ENCODE measurements at regions not wholly inside any gene's neighbourhood (a gene's known extent, or its start where the extent isn't known, plus 50 kb on each side); places are given as distances from the start of the nearest gene placed in this dataset.

- no peak for TF ChIP-seq CTCF (IDR thresholded peaks at IDR 0.05 in 4 of 5, conservative IDR thresholded peaks at IDR 0.05 in 1 of 5)
- TF ChIP-seq POLR2A (IDR thresholded peaks at IDR 0.05), result no peak
These were observed 111.8 kb downstream of the OAT start for GRCh38 chr10:124306922-124307371.

All from gastrocnemius medialis (tissue), 4 donors.